ENCODE measurements at regions not wholly inside any gene's neighbourhood (a gene's known extent, or its start where the extent isn't known, plus 50 kb on each side); places are given as distances from the start of the nearest gene placed in this dataset.

- H3K4me1 ChIP-seq (ENCODE audit: insufficient read depth, low read length) = no peaks in the 10 kb centered on the region
- no peaks in the 10 kb centered on the region for H3K9me3 ChIP-seq (ENCODE audit: control insufficient read depth, insufficient read depth, low read length)
- no peak overlapping the region for H3K9ac ChIP-seq (ENCODE audit: low read depth, low read length)
- no peaks in the 10 kb centered on the region for H3K36me3 ChIP-seq (ENCODE audit: insufficient read depth, low read length)
Observed at GRCh38 chr1:68955424-68955823, 458.5 kb upstream of the DEPDC1 start.

- Histone ChIP-seq H3K9ac (ENCODE audit: low read depth, low read length) (no peak overlapping the region), H3K9me3 (ENCODE audit: control insufficient read depth, insufficient read depth, low read length) (no peaks in the 10 kb centered on the region), H3K36me3 (ENCODE audit: insufficient read depth, low read length) (no peaks in the 10 kb centered on the region), H3K4me1 (ENCODE audit: insufficient read depth, low read length) (peaks cover 5% of the 10 kb centered on the region)
Observed at GRCh38 chr1:68958958-68959357, 462.1 kb upstream of the DEPDC1 start.

- Histone ChIP-seq H3K9me3 (ENCODE audit: control insufficient read depth, insufficient read depth, low read length) (no peaks in the 10 kb centered on the region), H3K9ac (ENCODE audit: low read depth, low read length) (no peak overlapping the region), H3K36me3 (ENCODE audit: insufficient read depth, low read length) (no peaks in the 10 kb centered on the region), H3K4me1 (ENCODE audit: insufficient read depth, low read length) (peaks cover 5% of the 10 kb centered on the region)
Observed at GRCh38 chr1:68959461-68960030, 462.7 kb upstream of the DEPDC1 start.

- Histone ChIP-seq H3K9me3 (ENCODE audit: control insufficient read depth, insufficient read depth, low read length) (no peaks in the 10 kb centered on the region), H3K9ac (ENCODE audit: low read depth, low read length) (no peak overlapping the region), H3K36me3 (ENCODE audit: insufficient read depth, low read length) (no peaks in the 10 kb centered on the region), H3K4me1 (ENCODE audit: insufficient read depth, low read length) (peaks cover 5% of the 10 kb centered on the region)
Observed at GRCh38 chr1:68961143-68961542, 464.3 kb upstream of the DEPDC1 start.

GRCh38 chr1:68963353-68963752 is 466.5 kb upstream of the DEPDC1 start:
- Histone ChIP-seq H3K9me3 (ENCODE audit: control insufficient read depth, insufficient read depth, low read length) (no peaks in the 10 kb centered on the region), H3K36me3 (ENCODE audit: insufficient read depth, low read length) (no peaks in the 10 kb centered on the region), H3K4me1 (ENCODE audit: insufficient read depth, low read length) (peaks cover 5% of the 10 kb centered on the region), H3K9ac (ENCODE audit: low read depth, low read length) (no peak overlapping the region)

- Histone ChIP-seq H3K4me1 (ENCODE audit: insufficient read depth, low read length) (peaks cover 22% of the 10 kb centered on the region), H3K36me3 (ENCODE audit: insufficient read depth, low read length) (no peaks in the 10 kb centered on the region), H3K9me3 (ENCODE audit: control insufficient read depth, insufficient read depth, low read length) (no peaks in the 10 kb centered on the region), H3K9ac (ENCODE audit: low read depth, low read length) (no peak overlapping the region)
Observed at GRCh38 chr1:68969441-68969840, 472.6 kb upstream of the DEPDC1 start.

GRCh38 chr1:68970571-68970970 is 473.7 kb upstream of the DEPDC1 start:
- Histone ChIP-seq H3K36me3 (ENCODE audit: insufficient read depth, low read length) (no peaks in the 10 kb centered on the region), H3K9me3 (ENCODE audit: control insufficient read depth, insufficient read depth, low read length) (no peaks in the 10 kb centered on the region), H3K9ac (ENCODE audit: low read depth, low read length) (no peak overlapping the region), H3K4me1 (ENCODE audit: insufficient read depth, low read length) (peaks cover 27% of the 10 kb centered on the region)

GRCh38 chr1:68973459-68974244 is 476.8 kb upstream of the DEPDC1 start:
- Histone ChIP-seq H3K36me3 (ENCODE audit: insufficient read depth, low read length) (no peaks in the 10 kb centered on the region), H3K4me1 (ENCODE audit: insufficient read depth, low read length) (peaks cover 53% of the 10 kb centered on the region), H3K9ac (ENCODE audit: low read depth, low read length) (no peak overlapping the region), H3K9me3 (ENCODE audit: control insufficient read depth, insufficient read depth, low read length) (no peaks in the 10 kb centered on the region)

GRCh38 chr1:68974447-68974846 is 477.6 kb upstream of the DEPDC1 start:
- peaks cover 49% of the 10 kb centered on the region for H3K4me1 ChIP-seq (ENCODE audit: insufficient read depth, low read length)

GRCh38 chr1:68975212-68975933 is 478.5 kb upstream of the DEPDC1 start:
- Histone ChIP-seq H3K36me3 (ENCODE audit: insufficient read depth, low read length) (no peaks in the 10 kb centered on the region), H3K4me1 (ENCODE audit: insufficient read depth, low read length) (peaks cover 47% of the 10 kb centered on the region), H3K9ac (ENCODE audit: low read depth, low read length) (no peak overlapping the region), H3K9me3 (ENCODE audit: control insufficient read depth, insufficient read depth, low read length) (no peaks in the 10 kb centered on the region)

More at GRCh38 chr1:68974447-68974846, 477.6 kb upstream of the DEPDC1 start:
- Histone ChIP-seq H3K9ac (ENCODE audit: low read depth, low read length) (no peak overlapping the region), H3K9me3 (ENCODE audit: control insufficient read depth, insufficient read depth, low read length) (no peaks in the 10 kb centered on the region), H3K36me3 (ENCODE audit: insufficient read depth, low read length) (no peaks in the 10 kb centered on the region)

- no peak overlapping the region for H3K9ac ChIP-seq (ENCODE audit: low read depth, low read length)
- no peaks in the 10 kb centered on the region for H3K9me3 ChIP-seq (ENCODE audit: control insufficient read depth, insufficient read depth, low read length)
Observed at GRCh38 chr1:68976916-68977610, 480.2 kb upstream of the DEPDC1 start.

GRCh38 chr1:68979891-68980290 is 483.0 kb upstream of the DEPDC1 start:
- H3K4me1 ChIP-seq (ENCODE audit: insufficient read depth, low read length) = peaks cover 36% of the 10 kb centered on the region
- H3K9me3 ChIP-seq (ENCODE audit: control insufficient read depth, insufficient read depth, low read length) = no peaks in the 10 kb centered on the region
- no peak overlapping the region for H3K9ac ChIP-seq (ENCODE audit: low read depth, low read length)
- no peaks in the 10 kb centered on the region for H3K36me3 ChIP-seq (ENCODE audit: insufficient read depth, low read length)

More at GRCh38 chr1:68976916-68977610, 480.2 kb upstream of the DEPDC1 start:
- Histone ChIP-seq H3K36me3 (ENCODE audit: insufficient read depth, low read length) (no peaks in the 10 kb centered on the region), H3K4me1 (ENCODE audit: insufficient read depth, low read length) (peaks cover 47% of the 10 kb centered on the region)

GRCh38 chr1:68984289-68984688 is 487.4 kb upstream of the DEPDC1 start:
- H3K4me1 ChIP-seq (ENCODE audit: insufficient read depth, low read length) = peaks cover 4% of the 10 kb centered on the region; the same call in 1 of the 2 replicates

GRCh38 chr1:68994096-68994495 is 497.2 kb upstream of the DEPDC1 start:
- Histone ChIP-seq H3K9ac (ENCODE audit: low read depth, low read length) (no peak overlapping the region), H3K36me3 (ENCODE audit: insufficient read depth, low read length) (no peaks in the 10 kb centered on the region), H3K9me3 (ENCODE audit: control insufficient read depth, insufficient read depth, low read length) (no peaks in the 10 kb centered on the region), H3K4me1 (ENCODE audit: insufficient read depth, low read length) (no peaks in the 10 kb centered on the region)

More at GRCh38 chr1:68984289-68984688, 487.4 kb upstream of the DEPDC1 start:
- no peak overlapping the region for H3K9ac ChIP-seq (ENCODE audit: low read depth, low read length)
- H3K36me3 ChIP-seq (ENCODE audit: insufficient read depth, low read length) = no peaks in the 10 kb centered on the region; the same call in 1 of the 2 replicates
- H3K9me3 ChIP-seq (ENCODE audit: control insufficient read depth, insufficient read depth, low read length) = no peaks in the 10 kb centered on the region; the same call in 1 of the 2 replicates

Data from ES-I3 (cell line).